PC-9 (cell line): ENCODE measurements at regions not wholly inside any gene's neighbourhood (a gene's known extent, or its start where the extent isn't known, plus 50 kb on each side); places are given as distances from the start of the nearest gene placed in this dataset.

Source experiments
- BruUV-seq: library from RNA; stranded (reverse); fragments of 400-500 nt; replicated peaks from 2 replicates; lab custom pipeline; 2021; lab: Mats Ljungman, UMichigan
- CTCF ChIA-PET: fragments of 300-600 bp; sonication (Branson Sonifier 250); formaldehyde crosslinking; loops from one replicate; lab custom pipeline; 2022; ENCODE audit warnings: antibody characterized with exemption; lab: Charles Lee
- POLR2A ChIA-PET: fragments of 300-600 bp; sonication (Branson Sonifier 250); formaldehyde crosslinking; loops from one replicate; lab custom pipeline; 2022; ENCODE audit warnings: antibody characterized with exemption; ENCODE audit not compliant: unreplicated experiment; lab: Charles Lee
- DNase-seq, 2 experiments: peaks; one replicate each; pipeline versions ENCODE4 v3.0.0 to v3.0.0-alpha.2; 2015 to 2022; ENCODE audit warnings: mixed read lengths in 1 of 2
- H2AFZ ChIP-seq: fragments of 200-600 bp; sonication (generic); 2 replicates; pipeline ENCODE4 v1.8.1; 2017; ENCODE audit warnings: antibody characterized with exemption
- H3F3A ChIP-seq: fragments of 200-600 bp; sonication (generic); 2 replicates; pipeline ENCODE4 v1.8.1; 2017; ENCODE audit warnings: antibody characterized with exemption, mild to moderate bottlenecking, low read depth; ENCODE audit not compliant: insufficient read depth
- H3K27ac ChIP-seq: fragments of 200-600 bp; sonication (generic); 2 replicates; pipeline ENCODE4 v1.6.1; 2016; ENCODE audit warnings: mixed run types
- H3K27me3 ChIP-seq: fragments of 200-600 bp; sonication (generic); 2 replicates; pipeline ENCODE4 v1.6.1; 2016; ENCODE audit warnings: low read depth, mixed run types; ENCODE audit not compliant: insufficient read depth
- H3K36me3 ChIP-seq: fragments of 200-600 bp; sonication (generic); 2 replicates; pipeline ENCODE4 v1.6.1; 2016; ENCODE audit warnings: low read depth, mixed run types
- H3K4me1 ChIP-seq: fragments of 200-600 bp; sonication (generic); replicated peaks from 2 replicates; pipeline ENCODE4 v1.6.1; 2016; ENCODE audit warnings: mixed run types; ENCODE audit not compliant: insufficient read depth
- H3K4me2 ChIP-seq: fragments of 200-600 bp; sonication (generic); 2 replicates; pipeline ENCODE4 v1.6.1; 2017; ENCODE audit warnings: mixed run types
- H3K4me3 ChIP-seq: fragments of 200-600 bp; sonication (generic); 2 replicates; pipeline ENCODE4 v1.6.1; 2016; ENCODE audit warnings: mixed run types
- H3K79me2 ChIP-seq: fragments of 200-600 bp; sonication (generic); 2 replicates; pipeline ENCODE4 v1.6.1; 2017; ENCODE audit warnings: low read depth, mixed run types
- H3K9me2 ChIP-seq: fragments of 200-600 bp; sonication (generic); 2 replicates; pipeline ENCODE4 v1.8.1; 2017; ENCODE audit warnings: mild to moderate bottlenecking; ENCODE audit not compliant: insufficient read depth
- H3K9me3 ChIP-seq: fragments of 200-600 bp; sonication (generic); 2 replicates; pipeline ENCODE4 v1.8.1; 2016; ENCODE audit warnings: low read depth; ENCODE audit not compliant: insufficient read depth
- H4K20me1 ChIP-seq: fragments of 200-600 bp; sonication (generic); 2 replicates; pipeline ENCODE4 v1.8.1; 2017; ENCODE audit not compliant: insufficient read depth
- EZH2 ChIP-seq: fragments of 200-600 bp; sonication (generic); IDR thresholded peaks from 2 replicates; pipeline ENCODE4 v1.8.0; 2017; ENCODE audit warnings: antibody characterized with exemption, low read depth
- intact Hi-C: fragments of 100-400 bp; cut with micrococcal nuclease; formaldehyde crosslinking; loops from one replicate; pipeline ENCODE4 v1.10.0; 2022; ENCODE audit not compliant: unreplicated experiment
- TF ChIP-seq, protein P1 (sequence below): fragments of 200-600 bp; sonication (generic); conservative IDR thresholded peaks from 2 replicates; pipeline ENCODE4 v1.6.1; 2017; ENCODE audit warnings: mixed run types, antibody characterized with exemption, mild to moderate bottlenecking, moderate library complexity

GRCh38 chrX:69069086-69069445 lies 96.2 kb downstream of the PJA1 start:
- no peaks in the 10 kb centered on the region for H3K36me3 ChIP-seq
- intact Hi-C loops: loop anchor here (10.0 kb wide), 2 partner anchors 156 to 216 kb away; no protein-coding TSS in a partner anchor
- no peaks in the 10 kb centered on the region for H3K9me2 ChIP-seq
- H2AFZ ChIP-seq: no peak overlapping the region
- no peaks in the 10 kb centered on the region for H3F3A ChIP-seq
- no peak overlapping the region for H3K27ac ChIP-seq
- H4K20me1 ChIP-seq: no peaks in the 10 kb centered on the region
- no peaks in the 10 kb centered on the region for H3K27me3 ChIP-seq
- ChIA-PET POLR2A (no interaction called here), CTCF (no interaction called here)
- no peak for DNase-seq
- BruUV-seq: no TSS peak
- no peaks in the 10 kb centered on the region for H3K4me1 ChIP-seq
- H3K79me2 ChIP-seq: no peaks in the 10 kb centered on the region
- H3K4me2 ChIP-seq: no peak overlapping the region
- H3K4me3 ChIP-seq: no peak overlapping the region
- TF ChIP-seq, protein P1, sequence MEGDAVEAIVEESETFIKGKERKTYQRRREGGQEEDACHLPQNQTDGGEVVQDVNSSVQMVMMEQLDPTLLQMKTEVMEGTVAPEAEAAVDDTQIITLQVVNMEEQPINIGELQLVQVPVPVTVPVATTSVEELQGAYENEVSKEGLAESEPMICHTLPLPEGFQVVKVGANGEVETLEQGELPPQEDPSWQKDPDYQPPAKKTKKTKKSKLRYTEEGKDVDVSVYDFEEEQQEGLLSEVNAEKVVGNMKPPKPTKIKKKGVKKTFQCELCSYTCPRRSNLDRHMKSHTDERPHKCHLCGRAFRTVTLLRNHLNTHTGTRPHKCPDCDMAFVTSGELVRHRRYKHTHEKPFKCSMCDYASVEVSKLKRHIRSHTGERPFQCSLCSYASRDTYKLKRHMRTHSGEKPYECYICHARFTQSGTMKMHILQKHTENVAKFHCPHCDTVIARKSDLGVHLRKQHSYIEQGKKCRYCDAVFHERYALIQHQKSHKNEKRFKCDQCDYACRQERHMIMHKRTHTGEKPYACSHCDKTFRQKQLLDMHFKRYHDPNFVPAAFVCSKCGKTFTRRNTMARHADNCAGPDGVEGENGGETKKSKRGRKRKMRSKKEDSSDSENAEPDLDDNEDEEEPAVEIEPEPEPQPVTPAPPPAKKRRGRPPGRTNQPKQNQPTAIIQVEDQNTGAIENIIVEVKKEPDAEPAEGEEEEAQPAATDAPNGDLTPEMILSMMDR: no peak
- no peak for TF ChIP-seq EZH2
- H3K9me3 ChIP-seq: no peaks in the 10 kb centered on the region

- no peak overlapping the region for H3K4me3 ChIP-seq
- H3K4me1 ChIP-seq: no peaks in the 10 kb centered on the region
- H3K79me2 ChIP-seq: no peaks in the 10 kb centered on the region
- POLR2A ChIA-PET: no interaction called here
- H3K27me3 ChIP-seq: no peaks in the 10 kb centered on the region
- no peaks in the 10 kb centered on the region for H3K9me3 ChIP-seq
- no peak overlapping the region for H3K27ac ChIP-seq
- CTCF ChIA-PET: interaction anchor here (0.5 kb wide), 1 partner anchor 1363 kb away, joined by 4 read pairs; no protein-coding TSS in a partner anchor
- no peaks in the 10 kb centered on the region for H4K20me1 ChIP-seq
- TF ChIP-seq, protein P1: no peak
- no peak for TF ChIP-seq EZH2
- no peaks in the 10 kb centered on the region for H3K9me2 ChIP-seq
- intact Hi-C loops: loop anchor here (10.0 kb wide), 2 partner anchors 156 to 216 kb away; no protein-coding TSS in a partner anchor
- H3K4me2 ChIP-seq: no peak overlapping the region
- no peak for DNase-seq
- no peaks in the 10 kb centered on the region for H3F3A ChIP-seq
- no peaks in the 10 kb centered on the region for H3K36me3 ChIP-seq
- no peak overlapping the region for H2AFZ ChIP-seq
- BruUV-seq: no TSS peak
These were observed 96.8 kb downstream of the PJA1 start for GRCh38 chrX:69068301-69069085.

DNA sequence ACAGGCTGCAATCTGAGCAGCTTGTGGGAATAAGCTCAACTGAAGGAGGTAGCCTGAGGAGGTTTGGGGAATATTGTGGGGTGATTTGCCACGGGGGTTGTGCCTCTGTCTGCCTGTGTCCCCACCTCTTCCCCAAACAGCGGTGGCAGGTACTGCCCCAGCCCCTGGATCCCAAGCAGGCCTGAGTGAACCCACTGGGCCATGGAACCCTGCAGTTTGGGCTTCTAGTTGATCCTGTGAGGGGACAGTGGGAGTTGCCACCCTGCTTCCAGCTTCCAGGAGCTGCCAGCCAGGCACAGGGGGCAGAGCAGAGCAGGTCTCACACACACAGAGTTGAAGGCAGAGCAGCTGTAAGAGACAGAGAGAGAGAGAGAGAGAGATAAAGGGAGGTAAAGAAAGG lies 97.4 kb downstream of the PJA1 start:
- Histone ChIP-seq H3K4me1 (no peaks in the 10 kb centered on the region), H3F3A (no peaks in the 10 kb centered on the region), H3K9me2 (no peaks in the 10 kb centered on the region), H2AFZ (no peak overlapping the region), H3K4me2 (no peak overlapping the region), H3K9me3 (no peaks in the 10 kb centered on the region), H4K20me1 (no peaks in the 10 kb centered on the region), H3K36me3 (no peaks in the 10 kb centered on the region), H3K79me2 (no peaks in the 10 kb centered on the region), H3K27ac (no peak overlapping the region), H3K4me3 (no peak overlapping the region), H3K27me3 (no peaks in the 10 kb centered on the region)
- no peak for DNase-seq
- ChIA-PET CTCF (interaction anchor here (0.5 kb wide), 1 partner anchor 1363 kb away, joined by 4 read pairs; no protein-coding TSS in a partner anchor), POLR2A (no interaction called here)
- no peak for TF ChIP-seq EZH2
- TF ChIP-seq, protein P1: no peak
- BruUV-seq: no TSS peak
- intact Hi-C loops: loop anchor here (10.0 kb wide), 2 partner anchors 157 to 217 kb away; no protein-coding TSS in a partner anchor
